Osteoblast (primary cell): ENCODE measurements at regions not wholly inside any gene's neighbourhood (a gene's known extent, or its start where the extent isn't known, plus 50 kb on each side); places are given as distances from the start of the nearest gene placed in this dataset.
"Not testable (repeated sequence)": the region's sequence is repeated elsewhere in the genome, so short reads cannot be mapped to it uniquely, and the experiment has no call there.

Experiments
- DNase-seq: peaks from one replicate; pipeline ENCODE4 v3.0.0; 2011; ENCODE audit warnings: low spot score, mixed read lengths; ENCODE audit not compliant: insufficient read length; ENCODE audit errors: missing footprints
- H2AFZ ChIP-seq: 2 replicates; pipeline ENCODE4 v1.6.0; 2011; ENCODE audit warnings: mild to moderate bottlenecking, low read length
- H3K27ac ChIP-seq: 2 replicates; pipeline ENCODE4 v1.5.1; 2011; ENCODE audit warnings: mild to moderate bottlenecking, low read depth, low read length, moderate library complexity
- H3K27me3 ChIP-seq: 2 replicates; pipeline ENCODE4 v1.6.0; 2012; ENCODE audit warnings: mild to moderate bottlenecking, control low read depth, inconsistent platforms, low read length, moderate library complexity; ENCODE audit not compliant: insufficient read depth
- H3K36me3 ChIP-seq: 2 replicates; pipeline ENCODE4 v1.5.1; 2011; ENCODE audit warnings: mild to moderate bottlenecking, low read length, control low read depth, moderate library complexity; ENCODE audit not compliant: insufficient read depth
- H3K4me1 ChIP-seq: 2 replicates; pipeline ENCODE4 v1.5.1; 2011; ENCODE audit warnings: mild to moderate bottlenecking, low read length, control low read depth, moderate library complexity; ENCODE audit not compliant: insufficient read depth
- H3K4me2 ChIP-seq: 2 replicates; pipeline ENCODE4 v1.6.0; 2011; ENCODE audit warnings: mild to moderate bottlenecking, low read length; ENCODE audit not compliant: insufficient read depth
- H3K4me3 ChIP-seq: fragments of 200-600 bp; sonication (generic); 3 replicates; pipeline ENCODE4 v1.5.1; 2012; ENCODE audit warnings: mild to moderate bottlenecking, low read length, inconsistent platforms; ENCODE audit not compliant: insufficient read depth
- H3K79me2 ChIP-seq: 2 replicates; pipeline ENCODE4 v1.6.0; 2012; ENCODE audit warnings: mild to moderate bottlenecking, low read length, control low read depth, inconsistent platforms; ENCODE audit not compliant: insufficient read depth
- H3K9me3 ChIP-seq: 2 replicates; pipeline ENCODE4 v1.5.1; 2011; ENCODE audit warnings: low read depth, low read length, control low read depth
- H4K20me1 ChIP-seq: 2 replicates; pipeline ENCODE4 v1.6.0; 2012; ENCODE audit warnings: mild to moderate bottlenecking, low read length, control low read depth; ENCODE audit not compliant: insufficient read depth
- TF ChIP-seq, protein P1 (sequence below): IDR thresholded peaks from 2 replicates; pipeline ENCODE4 v1.5.1; 2011; ENCODE audit warnings: mild to moderate bottlenecking, low read depth, low read length, moderate library complexity; ENCODE audit errors: extremely low read depth

DNA sequence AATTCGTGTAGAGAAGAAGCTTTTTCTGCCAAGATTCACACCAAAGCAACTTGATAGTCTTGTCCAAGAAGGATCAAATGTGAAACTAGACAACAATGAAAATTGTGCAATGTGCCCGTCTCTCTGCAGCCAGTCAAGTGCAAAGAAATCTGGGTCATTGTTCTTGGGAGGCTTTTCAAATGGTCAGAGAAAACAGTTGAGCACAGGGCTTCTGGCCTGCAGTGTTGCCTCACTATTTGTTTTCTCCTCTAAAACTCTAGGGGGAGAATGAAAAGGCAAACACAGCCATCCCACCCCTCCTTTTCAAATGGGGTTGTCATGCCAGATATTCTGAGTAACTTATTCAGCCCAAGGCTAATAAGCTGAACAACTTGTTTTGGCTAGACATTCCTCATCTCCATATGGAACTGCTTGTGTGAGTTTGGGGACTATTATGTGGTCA lies 417.6 kb upstream of the CDIN1 start:
- Histone ChIP-seq H4K20me1 (no peaks in the 10 kb centered on the region), H3K27ac (no peak overlapping the region), H3K4me2 (no peak overlapping the region), H3K4me3 (no peak overlapping the region), H2AFZ (no peak overlapping the region), H3K9me3 (no peaks in the 10 kb centered on the region), H3K4me1 (no peaks in the 10 kb centered on the region), H3K27me3 (no peaks in the 10 kb centered on the region), H3K36me3 (no peaks in the 10 kb centered on the region), H3K79me2 (no peaks in the 10 kb centered on the region)
- TF ChIP-seq, protein P1, sequence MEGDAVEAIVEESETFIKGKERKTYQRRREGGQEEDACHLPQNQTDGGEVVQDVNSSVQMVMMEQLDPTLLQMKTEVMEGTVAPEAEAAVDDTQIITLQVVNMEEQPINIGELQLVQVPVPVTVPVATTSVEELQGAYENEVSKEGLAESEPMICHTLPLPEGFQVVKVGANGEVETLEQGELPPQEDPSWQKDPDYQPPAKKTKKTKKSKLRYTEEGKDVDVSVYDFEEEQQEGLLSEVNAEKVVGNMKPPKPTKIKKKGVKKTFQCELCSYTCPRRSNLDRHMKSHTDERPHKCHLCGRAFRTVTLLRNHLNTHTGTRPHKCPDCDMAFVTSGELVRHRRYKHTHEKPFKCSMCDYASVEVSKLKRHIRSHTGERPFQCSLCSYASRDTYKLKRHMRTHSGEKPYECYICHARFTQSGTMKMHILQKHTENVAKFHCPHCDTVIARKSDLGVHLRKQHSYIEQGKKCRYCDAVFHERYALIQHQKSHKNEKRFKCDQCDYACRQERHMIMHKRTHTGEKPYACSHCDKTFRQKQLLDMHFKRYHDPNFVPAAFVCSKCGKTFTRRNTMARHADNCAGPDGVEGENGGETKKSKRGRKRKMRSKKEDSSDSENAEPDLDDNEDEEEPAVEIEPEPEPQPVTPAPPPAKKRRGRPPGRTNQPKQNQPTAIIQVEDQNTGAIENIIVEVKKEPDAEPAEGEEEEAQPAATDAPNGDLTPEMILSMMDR: no peak
- DNase-seq: no peak

DNA sequence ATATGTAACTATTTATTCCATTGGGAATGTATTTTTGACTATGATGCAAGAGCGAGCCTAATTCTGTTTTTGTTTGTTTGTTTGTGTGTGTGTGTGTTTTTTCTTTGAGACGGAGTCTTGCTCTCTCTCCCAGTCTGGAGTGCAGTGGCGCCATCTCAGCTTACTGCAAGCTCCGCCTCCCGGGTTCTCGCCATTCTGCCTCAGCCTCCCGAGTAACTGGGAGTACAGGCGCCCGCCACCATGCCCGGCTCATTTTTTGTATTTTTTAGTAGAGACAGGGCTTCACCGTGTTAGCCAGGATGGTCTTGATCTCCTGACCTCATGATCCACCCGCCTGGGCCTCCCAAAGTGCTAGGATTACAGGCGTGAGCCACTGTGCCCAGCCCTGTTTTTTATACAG lies 415.4 kb upstream of the CDIN1 start:
- H3K27ac ChIP-seq, H3K27me3 ChIP-seq, H3K36me3 ChIP-seq, H4K20me1 ChIP-seq, H3K4me2 ChIP-seq, DNase-seq, H3K79me2 ChIP-seq, H3K4me1 ChIP-seq, H2AFZ ChIP-seq, H3K4me3 ChIP-seq, H3K9me3 ChIP-seq: not testable (repeated sequence)

DNA sequence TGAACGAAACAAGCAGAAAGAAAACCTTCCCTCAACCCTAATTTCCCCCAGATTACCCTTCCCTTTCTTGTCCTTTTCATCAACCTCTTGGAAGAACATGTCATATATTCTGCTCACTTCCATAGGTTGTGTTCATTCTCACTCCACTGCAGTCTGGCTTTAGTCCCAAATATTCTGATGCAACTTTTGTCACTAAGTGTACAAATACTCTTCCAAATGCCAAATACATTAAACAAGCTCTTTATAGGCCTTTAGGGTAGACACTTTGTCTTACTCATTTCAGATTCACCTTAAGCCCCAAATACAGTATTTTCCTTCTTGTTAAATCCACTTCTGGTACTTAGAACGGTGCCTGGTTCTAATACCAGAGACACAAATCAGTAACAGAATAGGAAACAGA lies 406.5 kb upstream of the CDIN1 start:
- H2AFZ ChIP-seq: no peak overlapping the region

DNA sequence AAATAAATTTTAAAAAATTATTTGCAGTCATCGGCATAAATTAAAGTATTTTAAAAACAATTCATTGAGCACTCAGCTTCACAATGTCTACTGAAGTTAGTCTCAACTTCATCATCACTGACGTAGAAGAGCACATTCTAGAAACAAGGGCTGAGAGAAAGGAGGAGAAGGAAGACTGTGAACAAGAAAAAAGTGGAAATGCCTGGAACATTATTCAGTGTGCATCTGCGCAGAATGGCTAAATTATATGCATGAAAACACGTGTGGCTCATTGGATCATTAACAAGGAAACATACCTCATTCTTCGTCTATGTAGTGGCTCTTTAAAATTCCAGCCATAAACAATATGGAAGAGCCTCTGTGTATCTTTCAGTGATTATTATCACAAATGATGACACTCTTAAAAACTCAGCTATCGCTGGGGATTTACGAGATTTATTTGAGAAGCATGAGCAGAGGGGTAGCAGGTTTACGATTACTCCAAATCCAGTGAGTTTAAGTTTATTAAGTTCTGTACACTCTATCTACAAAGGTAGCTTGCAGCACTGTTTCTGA lies 404.2 kb upstream of the CDIN1 start:
- H3K4me3 ChIP-seq: no peak overlapping the region
- H3K27ac ChIP-seq: no peak overlapping the region
- H3K36me3 ChIP-seq: no peaks in the 10 kb centered on the region
- H3K4me1 ChIP-seq: no peaks in the 10 kb centered on the region
- no peak overlapping the region for H2AFZ ChIP-seq
- no peak for DNase-seq
- H3K4me2 ChIP-seq: no peak overlapping the region
- TF ChIP-seq, protein P1: no peak
- H3K79me2 ChIP-seq: no peaks in the 10 kb centered on the region
- no peaks in the 10 kb centered on the region for H3K9me3 ChIP-seq
- no peaks in the 10 kb centered on the region for H4K20me1 ChIP-seq
- no peaks in the 10 kb centered on the region for H3K27me3 ChIP-seq

More for the DNA sequence above, 406.5 kb upstream of the CDIN1 start:
- Histone ChIP-seq H4K20me1 (no peaks in the 10 kb centered on the region), H3K4me2 (no peak overlapping the region), H3K79me2 (no peaks in the 10 kb centered on the region), H3K9me3 (no peaks in the 10 kb centered on the region), H3K27ac (no peak overlapping the region), H3K36me3 (no peaks in the 10 kb centered on the region), H3K4me1 (no peaks in the 10 kb centered on the region), H3K4me3 (no peak overlapping the region), H3K27me3 (no peaks in the 10 kb centered on the region)
- no peak for DNase-seq
- TF ChIP-seq, protein P1: no peak
